ENCODE measurements at regions not wholly inside any gene's neighbourhood (a gene's known extent, or its start where the extent isn't known, plus 50 kb on each side); places are given as distances from the start of the nearest gene placed in this dataset.

GRCh38 chr10:1882180-1882579 lies 144.9 kb upstream of the ADARB2 start:
- no peak overlapping the region for H3K23ac ChIP-seq (ENCODE audit: low read depth, low read length)
- DNase-seq (no peak), ATAC-seq (ENCODE audit: low read depth) (no peak)
- ChIA-PET CTCF (no interaction called here), POLR2A (ENCODE audit: unreplicated experiment) (no interaction called here)
- no peak overlapping the region for H4K5ac ChIP-seq (ENCODE audit: low read depth, low read length)
- no peak overlapping the region for H2BK15ac ChIP-seq (ENCODE audit: low read depth, low read length)
- H3K4ac ChIP-seq (ENCODE audit: low read depth, low read length) = no peak overlapping the region
- TF ChIP-seq ELK1 (IDR thresholded peaks at IDR 0.05; ENCODE audit: borderline replicate concordance, low read depth, low read length) (no peak), RAD21 (IDR thresholded peaks at IDR 0.05; ENCODE audit: low read length) (no peak), USF2 (IDR thresholded peaks at IDR 0.05; ENCODE audit: low read depth, low read length) (no peak), CTCF (conservative IDR thresholded peaks at IDR 0.05; ENCODE audit: low read depth, low read length) (no peak), BHLHE40 (IDR thresholded peaks at IDR 0.05; ENCODE audit: low read depth, low read length) (no peak), CHD1 (IDR thresholded peaks at IDR 0.05; ENCODE audit: low read depth, low read length) (no peak), RCOR1 (IDR thresholded peaks at IDR 0.05; ENCODE audit: insufficient replicate concordance, low read length) (no peak), CEBPB (IDR thresholded peaks at IDR 0.05; ENCODE audit: low read depth, low read length) (no peak), NFE2L2 (IDR thresholded peaks at IDR 0.05; ENCODE audit: low read depth, low read length) (no peak), MAZ (IDR thresholded peaks at IDR 0.05; ENCODE audit: borderline replicate concordance, low read depth, low read length) (no peak), POLR2A (IDR thresholded peaks at IDR 0.05; ENCODE audit: low read depth, low read length) (no peak), FOS (IDR thresholded peaks at IDR 0.05; ENCODE audit: low read depth, low read length) (no peak), MAFK (IDR thresholded peaks at IDR 0.05; ENCODE audit: low read depth, low read length) (no peak), MXI1 (IDR thresholded peaks at IDR 0.05; ENCODE audit: borderline replicate concordance, low read depth, low read length) (no peak), SMC3 (IDR thresholded peaks at IDR 0.05; ENCODE audit: low read depth, low read length) (no peak), RFX5 (IDR thresholded peaks at IDR 0.05; ENCODE audit: low read depth, low read length) (no peak)
- in situ Hi-C loops (cut with MboI; ENCODE audit: low sequenced_read_pairs) = no loop called here
- peaks cover 24% of the 10 kb centered on the region; the same call in 1 of the 2 replicates for H3K9me3 ChIP-seq (ENCODE audit: control insufficient read depth, insufficient read depth, low read length)
- H3K9me1 ChIP-seq (ENCODE audit: insufficient read depth, low read length) = no peaks in the 10 kb centered on the region
- no peaks in the 10 kb centered on the region for H3K27me3 ChIP-seq (ENCODE audit: control insufficient read depth, insufficient read depth, low read length)
- H2AFZ ChIP-seq (replicated peaks; ENCODE audit: low read length, poor library complexity) = no peak overlapping the region
- no peak overlapping the region for H3K27ac ChIP-seq (ENCODE audit: insufficient read depth, low read length)
- intact Hi-C loops (cut with micrococcal nuclease) = no loop called here
- no peak overlapping the region for H2BK20ac ChIP-seq (ENCODE audit: low read depth, low read length)
- H2BK5ac ChIP-seq (ENCODE audit: low read depth, low read length, poor library complexity, severe bottlenecking) = no peak overlapping the region
- BruUV-seq (replicated peaks) = no TSS peak
- no peak overlapping the region for H4K8ac ChIP-seq (ENCODE audit: low read depth in 2 of 2, low read length in 2 of 2)
- H3K56ac ChIP-seq (ENCODE audit: extremely low read depth, insufficient read depth, low read length) = no peak overlapping the region
- H3K79me1 ChIP-seq (ENCODE audit: low read depth in 1 of 2, low read length in 2 of 2) = no peaks in the 10 kb centered on the region
- H3K4me1 ChIP-seq (ENCODE audit: control insufficient read depth, insufficient read depth, low read length) = no peaks in the 10 kb centered on the region
- H3K4me3 ChIP-seq (ENCODE audit: insufficient read depth, low read depth, low read length) = no peak overlapping the region
- H3K36me3 ChIP-seq (ENCODE audit: control insufficient read depth, insufficient read depth, low read length) = no peaks in the 10 kb centered on the region
- H3K9ac ChIP-seq (ENCODE audit: low read depth, low read length) = no peak overlapping the region
- H3K14ac ChIP-seq (replicated peaks; ENCODE audit: low read depth, low read length) = no peak overlapping the region
- no peak overlapping the region for H2AK9ac ChIP-seq (replicated peaks; ENCODE audit: low read depth, low read length, poor library complexity)
- no peak overlapping the region for H3K4me2 ChIP-seq (ENCODE audit: low read depth, low read length)
- 87% methylated on average over 3 of the region's 12 CpGs; no CpG with 5 or more reads in 1 of the 2 experiments for WGBS, 2 experiments (ENCODE audit: extremely low coverage in 2 of 2, insufficient read length in 1 of 2)
- H2BK120ac ChIP-seq (ENCODE audit: low read depth, low read length) = no peak overlapping the region
- H2AK5ac ChIP-seq (ENCODE audit: low read depth, low read length) = no peak overlapping the region
- no peak overlapping the region for H3K18ac ChIP-seq (ENCODE audit: low read depth, low read length)
- H4K91ac ChIP-seq (ENCODE audit: insufficient read depth, low read depth, low read length) = no peak overlapping the region
- H4K20me1 ChIP-seq (ENCODE audit: insufficient read depth, low read length) = no peaks in the 10 kb centered on the region
- dilution Hi-C loops (cut with HindIII; ENCODE audit: low sequenced_read_pairs, unreplicated experiment) = no loop called here
